ENCODE measurements at regions not wholly inside any gene's neighbourhood (a gene's known extent, or its start where the extent isn't known, plus 50 kb on each side); places are given as distances from the start of the nearest gene placed in this dataset.

GRCh38 chr9:110143485-110143884 lies 64.5 kb downstream of the C9orf152 start:
- DNase-seq (ENCODE audit: low spot score): no peak

DNA sequence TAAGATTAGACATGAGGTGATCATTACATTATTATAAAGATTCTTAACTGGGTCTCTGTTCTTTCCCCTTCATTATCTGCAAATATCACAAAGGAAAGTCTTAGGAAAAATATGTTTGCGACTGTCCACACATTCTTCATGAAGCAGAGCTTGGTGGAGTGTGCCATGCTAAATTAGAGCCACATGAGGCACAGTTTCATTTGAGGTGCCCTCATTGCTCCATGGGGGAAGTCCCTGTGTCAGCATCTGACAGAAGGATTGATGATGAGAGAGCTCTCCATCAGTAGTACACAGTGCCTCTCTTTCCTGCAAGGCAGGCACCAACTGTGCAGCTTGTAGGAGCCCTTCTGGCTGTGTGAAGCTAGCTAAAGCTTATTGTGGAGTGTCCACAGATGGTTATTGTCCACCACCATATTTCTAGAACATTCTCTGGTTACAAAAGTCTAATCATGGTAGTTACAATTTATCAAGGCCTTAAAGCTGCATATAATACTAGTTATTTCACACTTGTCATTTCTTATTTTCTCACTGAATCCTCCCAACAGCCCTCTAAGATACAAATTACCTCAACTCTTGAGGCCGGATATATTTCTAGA lies 63.9 kb downstream of the C9orf152 start:
- DNase-seq (ENCODE audit: low spot score): no peak

- no peak for DNase-seq (ENCODE audit: low spot score)
Measured at GRCh38 chr9:110146373-110146772, 61.6 kb downstream of the C9orf152 start.

DNA sequence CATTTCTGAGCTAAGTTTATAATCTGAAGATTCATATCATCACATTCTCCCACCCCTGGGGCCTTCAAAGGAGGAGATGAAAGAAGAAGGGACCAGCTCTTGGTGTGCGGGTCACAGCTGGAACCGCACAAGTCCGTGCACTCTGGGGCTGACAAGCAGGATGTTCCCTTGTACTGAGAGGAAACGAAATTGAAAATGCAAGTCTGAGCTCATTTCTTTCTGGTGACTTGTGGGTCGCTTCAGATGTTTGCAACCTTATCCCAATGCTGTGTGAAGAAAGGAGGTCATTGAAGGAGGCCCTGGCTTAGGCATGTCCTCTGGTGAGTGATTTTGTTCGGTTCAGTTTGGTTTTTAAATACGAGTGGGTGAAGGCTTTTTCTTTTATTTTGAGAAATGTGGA lies 59.6 kb downstream of the C9orf152 start:
- no peak for DNase-seq (ENCODE audit: low spot score)

DNA sequence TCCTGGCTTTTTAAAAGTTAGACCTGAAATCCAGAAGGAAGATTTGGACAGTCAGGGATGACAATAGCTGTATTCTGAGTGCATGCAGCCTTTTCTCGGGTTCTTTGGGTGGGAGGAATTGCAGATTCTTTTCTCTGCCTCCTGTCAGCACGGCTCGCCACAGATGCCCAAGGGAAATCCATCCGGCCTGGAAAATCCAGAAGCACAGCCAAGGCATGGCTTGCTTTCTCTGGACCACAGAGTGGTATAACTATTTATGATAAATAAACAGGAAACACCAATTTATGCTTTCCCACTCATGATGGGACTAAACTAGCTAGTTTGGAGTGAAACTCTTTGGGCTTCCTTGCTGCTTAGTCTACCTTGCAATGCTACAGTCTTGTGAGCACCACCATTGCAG lies 59.1 kb downstream of the C9orf152 start:
- DNase-seq (ENCODE audit: low spot score): no peak
